NCI-H69 (cell line): ENCODE measurements at regions not wholly inside any gene's neighbourhood (a gene's known extent, or its start where the extent isn't known, plus 50 kb on each side); places are given as distances from the start of the nearest gene placed in this dataset.
"Not testable (repeated sequence)": the region's sequence is repeated elsewhere in the genome, so short reads cannot be mapped to it uniquely, and the experiment has no call there.

ENCODE experiments used
- DNase-seq: peaks from one replicate; lab custom pipeline; 2025; lab: John Stamatoyannopoulos, UW

GRCh38 chr5:104498281-104498680 is 935.7 kb upstream of the NUDT12 start:
- DNase-seq: no peak

- no peak for DNase-seq
Observed at GRCh38 chr5:104494083-104494482, 931.5 kb upstream of the NUDT12 start.

DNA sequence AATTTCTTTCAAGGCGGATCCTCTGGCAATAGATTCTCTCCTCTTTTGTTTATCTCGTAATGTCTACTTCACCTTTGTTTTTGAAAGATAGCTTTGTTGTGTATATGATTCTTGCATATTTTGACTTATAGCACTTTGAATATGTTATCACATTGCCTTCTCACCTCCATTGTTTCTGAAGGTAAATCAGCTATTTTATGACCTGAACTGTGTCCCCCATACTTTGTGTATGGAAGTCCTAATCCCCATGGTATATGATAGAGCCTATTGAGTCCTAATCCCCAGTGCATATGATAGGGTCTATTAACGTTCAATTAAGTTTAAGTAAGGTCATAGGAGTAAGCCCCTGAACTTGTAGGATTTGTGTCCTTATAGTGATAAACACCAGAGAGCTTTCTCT is 910.2 kb upstream of the NUDT12 start:
- DNase-seq: no peak

DNA sequence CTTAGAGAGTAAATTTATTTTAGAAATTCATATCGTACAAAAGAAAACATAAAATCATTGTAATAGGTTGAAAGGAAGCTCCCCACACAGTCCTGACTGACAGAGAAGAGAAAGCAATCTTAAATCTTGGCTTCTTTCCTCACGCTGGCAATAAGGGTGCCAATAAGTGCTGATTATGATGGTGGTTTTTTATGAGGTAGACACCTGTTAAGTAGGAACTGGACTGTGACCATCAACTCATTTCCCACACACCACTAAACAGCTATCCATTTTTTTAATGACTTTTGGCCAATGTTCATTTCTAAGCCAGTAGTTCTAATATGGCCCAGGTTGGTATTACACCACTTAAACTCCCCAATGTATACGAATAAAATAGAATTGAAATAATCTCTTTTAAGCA is 893.5 kb upstream of the NUDT12 start:
- DNase-seq: peak; percentile 97

DNA sequence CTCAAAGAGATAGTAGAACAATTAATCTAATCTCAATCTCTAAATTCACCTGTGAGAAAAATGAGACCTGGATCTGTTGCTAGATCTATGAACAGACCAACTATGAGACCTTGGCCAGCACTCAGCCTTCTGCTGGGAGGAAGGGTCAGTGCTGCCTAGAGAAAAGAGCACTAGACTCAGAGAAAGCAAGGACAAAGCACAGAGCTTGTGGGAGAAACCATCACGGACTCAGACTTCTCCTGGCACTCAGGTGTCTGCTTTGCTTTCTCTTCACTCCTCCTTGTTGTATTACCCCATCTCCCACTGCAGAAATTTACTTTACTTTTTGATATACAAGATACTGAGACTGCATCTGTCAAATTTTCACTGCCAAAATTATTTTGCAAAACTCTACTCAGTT is 890.0 kb upstream of the NUDT12 start:
- DNase-seq: no peak

- DNase-seq: not testable (repeated sequence)
Observed at GRCh38 chr5:104451911-104452310, 889.3 kb upstream of the NUDT12 start.

- DNase-seq: no peak
Observed at GRCh38 chr5:104444656-104445055, 882.1 kb upstream of the NUDT12 start.

GRCh38 chr5:104443706-104444105 is 881.1 kb upstream of the NUDT12 start:
- no peak for DNase-seq

- peak; percentile 93 for DNase-seq
Observed at GRCh38 chr5:104431981-104432380, 869.4 kb upstream of the NUDT12 start.

- DNase-seq: no peak
Observed at GRCh38 chr5:104431002-104431620, 868.5 kb upstream of the NUDT12 start.

GRCh38 chr5:104429911-104430310 is 867.3 kb upstream of the NUDT12 start:
- DNase-seq: no peak

- no peak for DNase-seq
Observed at GRCh38 chr5:104421431-104421830, 858.8 kb upstream of the NUDT12 start.

- no peak for DNase-seq
Observed at GRCh38 chr5:104418056-104418455, 855.5 kb upstream of the NUDT12 start.

- DNase-seq: peak; percentile 74
Observed at GRCh38 chr5:104412649-104413240, 850.2 kb upstream of the NUDT12 start.

GRCh38 chr5:104400941-104401340 is 838.4 kb upstream of the NUDT12 start:
- peak; percentile 93 for DNase-seq

GRCh38 chr5:104385906-104386305 is 823.3 kb upstream of the NUDT12 start:
- no peak for DNase-seq

GRCh38 chr5:104375345-104375744 is 812.8 kb upstream of the NUDT12 start:
- DNase-seq: peak; percentile 24

DNA sequence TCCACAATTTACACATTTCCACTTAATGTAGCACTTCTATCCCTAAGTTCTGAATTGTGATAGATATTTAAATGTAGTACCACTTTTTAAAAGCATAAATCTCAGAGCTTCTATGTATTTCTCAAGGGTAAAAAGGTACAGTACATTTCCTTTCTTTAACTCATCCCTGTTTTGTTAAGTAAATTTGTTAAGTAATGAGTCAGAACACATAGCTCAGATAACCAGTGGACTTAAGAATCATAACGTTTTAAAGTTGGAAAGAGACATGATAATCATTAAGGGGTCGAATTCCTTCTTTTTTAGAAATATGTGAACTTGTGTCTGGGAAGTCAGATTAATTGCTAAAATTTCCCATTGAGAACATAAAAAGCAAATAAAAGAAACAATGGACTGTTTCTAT is 810.2 kb upstream of the NUDT12 start:
- no peak for DNase-seq

DNA sequence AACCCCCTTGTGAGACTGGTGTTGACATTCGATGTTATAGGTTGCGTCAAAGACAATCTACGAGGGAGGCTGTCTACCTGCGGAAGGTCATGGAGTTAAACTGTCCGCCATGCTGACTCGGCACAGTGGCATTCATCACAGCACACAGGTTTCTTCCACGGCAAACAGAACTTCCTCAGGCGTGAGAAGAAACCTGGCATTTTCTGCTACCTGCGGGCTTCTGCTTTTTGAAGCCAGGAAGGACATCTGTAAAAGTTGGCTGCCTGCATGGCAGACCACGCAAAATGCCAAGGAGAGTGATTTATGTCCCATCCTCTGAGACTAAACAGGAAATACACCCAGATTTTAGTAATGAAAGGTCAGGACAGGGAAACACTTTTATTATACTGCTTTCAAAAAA is 809.8 kb upstream of the NUDT12 start:
- peak; percentile 39 for DNase-seq

- DNase-seq: no peak
Observed at GRCh38 chr5:104370523-104370922, 807.9 kb upstream of the NUDT12 start.

DNA sequence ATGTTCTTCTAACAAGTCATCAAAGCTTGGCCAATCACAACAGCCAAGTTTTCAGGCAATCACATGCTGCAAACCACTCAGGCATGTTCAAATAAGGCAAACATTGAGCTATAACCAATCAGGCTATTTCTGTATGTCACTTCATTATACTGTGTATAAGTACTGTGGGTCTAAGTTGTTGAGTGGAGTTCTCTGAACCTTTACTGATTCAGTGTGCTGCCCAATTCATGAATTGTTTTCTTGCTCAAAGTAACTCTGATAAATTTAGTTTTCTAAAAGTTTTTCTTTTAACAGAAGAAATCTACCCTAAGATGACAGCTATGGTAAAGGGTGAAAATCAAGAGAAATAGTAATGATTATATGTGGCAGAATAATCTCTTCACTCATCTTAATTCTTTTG is 805.4 kb upstream of the NUDT12 start:
- no peak for DNase-seq

GRCh38 chr5:104363567-104363966 is 801.0 kb upstream of the NUDT12 start:
- no peak for DNase-seq

- no peak for DNase-seq
Observed at GRCh38 chr5:104361932-104362331, 799.3 kb upstream of the NUDT12 start.

DNA sequence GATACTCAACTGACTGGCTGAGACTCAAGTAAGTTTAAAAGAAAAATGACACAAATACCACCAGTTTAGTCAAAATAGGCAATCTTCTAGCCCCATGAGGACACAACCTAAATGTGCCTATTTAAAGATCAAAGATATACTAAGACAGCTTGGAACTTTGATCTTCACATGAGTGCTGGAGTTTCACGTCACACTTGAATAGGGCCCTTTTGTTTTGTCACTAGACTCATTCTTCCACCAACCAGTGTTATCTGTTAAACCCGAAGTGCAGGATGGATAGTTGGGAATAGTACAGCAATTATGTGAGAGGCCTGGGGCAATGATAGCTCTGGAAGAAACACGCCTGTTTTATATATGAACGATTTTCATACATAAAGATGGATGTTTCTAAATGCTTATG is 792.8 kb upstream of the NUDT12 start:
- no peak for DNase-seq
